ENCODE measurements at regions not wholly inside any gene's neighbourhood (a gene's known extent, or its start where the extent isn't known, plus 50 kb on each side); places are given as distances from the start of the nearest gene placed in this dataset.

DNA sequence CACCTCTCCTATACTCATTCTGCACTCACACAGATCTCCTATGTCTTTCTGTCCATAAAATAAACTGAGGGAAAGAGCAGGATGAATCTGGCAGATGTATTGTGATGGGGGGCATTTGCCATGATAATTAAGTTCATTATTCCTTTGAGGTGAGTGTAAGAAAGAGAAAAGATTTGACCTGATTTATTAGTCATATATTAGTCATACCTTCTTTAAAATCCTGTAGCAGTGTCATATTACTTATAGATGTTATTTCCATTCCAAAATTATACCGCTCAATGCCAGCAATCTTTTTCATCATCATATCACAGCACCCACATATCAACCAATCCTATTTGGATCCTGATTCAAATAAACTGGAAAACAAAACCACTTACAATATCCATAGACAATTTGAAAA lies 733.3 kb upstream of the SLC35B3 start:
- no peak for TF ChIP-seq POLR2A (IDR thresholded peaks at IDR 0.05)
- TF ChIP-seq, protein P1, sequence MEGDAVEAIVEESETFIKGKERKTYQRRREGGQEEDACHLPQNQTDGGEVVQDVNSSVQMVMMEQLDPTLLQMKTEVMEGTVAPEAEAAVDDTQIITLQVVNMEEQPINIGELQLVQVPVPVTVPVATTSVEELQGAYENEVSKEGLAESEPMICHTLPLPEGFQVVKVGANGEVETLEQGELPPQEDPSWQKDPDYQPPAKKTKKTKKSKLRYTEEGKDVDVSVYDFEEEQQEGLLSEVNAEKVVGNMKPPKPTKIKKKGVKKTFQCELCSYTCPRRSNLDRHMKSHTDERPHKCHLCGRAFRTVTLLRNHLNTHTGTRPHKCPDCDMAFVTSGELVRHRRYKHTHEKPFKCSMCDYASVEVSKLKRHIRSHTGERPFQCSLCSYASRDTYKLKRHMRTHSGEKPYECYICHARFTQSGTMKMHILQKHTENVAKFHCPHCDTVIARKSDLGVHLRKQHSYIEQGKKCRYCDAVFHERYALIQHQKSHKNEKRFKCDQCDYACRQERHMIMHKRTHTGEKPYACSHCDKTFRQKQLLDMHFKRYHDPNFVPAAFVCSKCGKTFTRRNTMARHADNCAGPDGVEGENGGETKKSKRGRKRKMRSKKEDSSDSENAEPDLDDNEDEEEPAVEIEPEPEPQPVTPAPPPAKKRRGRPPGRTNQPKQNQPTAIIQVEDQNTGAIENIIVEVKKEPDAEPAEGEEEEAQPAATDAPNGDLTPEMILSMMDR (IDR thresholded peaks at IDR 0.05) = no peak
- no peaks in the 10 kb centered on the region for H3K27me3 ChIP-seq
- H3K4me3 ChIP-seq = no peak overlapping the region
- no peaks in the 10 kb centered on the region for H3K9me3 ChIP-seq (replicated peaks in 1 of 3)
- WGBS, 4 donors = 90 to 95% (median 93%) methylated on average over 1 of the region's 1 CpG
- no peak overlapping the region for H3K27ac ChIP-seq
- intact Hi-C loops (cut with DNase I) = no loop called here
- no peaks in the 10 kb centered on the region for H3K4me1 ChIP-seq (replicated peaks in 1 of 2)
- DNase-seq = no peak
- no peaks in the 10 kb centered on the region for H3K36me3 ChIP-seq (replicated peaks in 1 of 2)

DNA sequence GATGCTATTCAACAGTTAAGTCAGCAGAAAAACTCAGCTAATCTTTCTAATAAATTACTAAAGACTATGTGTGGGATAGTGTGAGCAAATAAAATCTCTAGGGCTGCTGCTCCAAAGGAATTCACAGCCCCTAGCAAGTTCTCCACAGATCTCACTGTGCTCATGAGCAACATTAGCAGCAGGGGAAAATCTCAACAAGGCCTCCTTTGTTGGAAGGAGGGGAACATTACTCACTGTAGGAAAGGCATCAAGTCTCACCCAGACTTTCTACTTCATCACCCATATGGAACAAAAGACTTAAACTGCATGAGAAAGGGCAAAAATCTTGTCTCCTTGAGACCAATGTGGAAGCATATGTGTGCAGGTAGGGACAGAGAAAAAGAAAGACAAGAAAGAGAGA lies 726.4 kb upstream of the SLC35B3 start:
- intact Hi-C loops (cut with DNase I) = no loop called here
- no peaks in the 10 kb centered on the region for H3K36me3 ChIP-seq (replicated peaks in 1 of 2)

DNA sequence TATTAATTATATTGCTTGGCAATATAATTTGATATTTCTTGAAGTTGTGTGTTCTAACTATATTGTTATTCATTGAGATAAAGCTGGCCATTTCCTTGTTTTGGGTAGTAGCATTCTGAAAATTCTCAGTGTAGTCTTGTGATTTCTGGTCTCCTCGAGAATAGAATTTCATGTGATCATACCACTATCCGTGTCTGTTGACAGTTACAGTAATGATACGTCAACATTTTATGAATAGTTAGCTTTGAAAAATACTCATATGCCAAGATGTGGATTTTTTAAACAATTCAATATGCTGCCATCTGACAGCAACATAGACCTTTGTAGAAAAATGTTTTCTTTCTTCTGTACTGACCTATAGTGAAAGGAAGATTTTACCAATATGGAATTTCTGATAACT lies 723.7 kb upstream of the SLC35B3 start:
- no peak overlapping the region for H3K27ac ChIP-seq
- H3K9me3 ChIP-seq (replicated peaks in 1 of 3) = peaks cover 0 to 6% (median 0%) of the 10 kb centered on the region in 3 donors
- no peaks in the 10 kb centered on the region for H3K27me3 ChIP-seq
- no peak for DNase-seq
- WGBS, 4 donors = 76 to 84% (median 78%) methylated on average over 3 of the region's 3 CpGs
- no peak overlapping the region for H3K4me3 ChIP-seq
- TF ChIP-seq POLR2A (IDR thresholded peaks at IDR 0.05) = no peak
- TF ChIP-seq, protein P1 (IDR thresholded peaks at IDR 0.05) = no peak
- intact Hi-C loops (cut with DNase I) = no loop called here
- H3K4me1 ChIP-seq (replicated peaks in 1 of 2) = no peaks in the 10 kb centered on the region
- no peaks in the 10 kb centered on the region for H3K36me3 ChIP-seq (replicated peaks in 1 of 2)

More for the DNA sequence above, 726.4 kb upstream of the SLC35B3 start:
- TF ChIP-seq POLR2A (IDR thresholded peaks at IDR 0.05) = no peak
- TF ChIP-seq, protein P1 (IDR thresholded peaks at IDR 0.05) = no peak
- no peaks in the 10 kb centered on the region for H3K27me3 ChIP-seq
- H3K4me1 ChIP-seq (replicated peaks in 1 of 2) = no peaks in the 10 kb centered on the region
- H3K4me3 ChIP-seq = no peak overlapping the region
- DNase-seq = no peak
- no peak overlapping the region for H3K27ac ChIP-seq
- H3K9me3 ChIP-seq (replicated peaks in 1 of 3) = peaks cover 0 to 6% (median 0%) of the 10 kb centered on the region in 3 donors

DNA sequence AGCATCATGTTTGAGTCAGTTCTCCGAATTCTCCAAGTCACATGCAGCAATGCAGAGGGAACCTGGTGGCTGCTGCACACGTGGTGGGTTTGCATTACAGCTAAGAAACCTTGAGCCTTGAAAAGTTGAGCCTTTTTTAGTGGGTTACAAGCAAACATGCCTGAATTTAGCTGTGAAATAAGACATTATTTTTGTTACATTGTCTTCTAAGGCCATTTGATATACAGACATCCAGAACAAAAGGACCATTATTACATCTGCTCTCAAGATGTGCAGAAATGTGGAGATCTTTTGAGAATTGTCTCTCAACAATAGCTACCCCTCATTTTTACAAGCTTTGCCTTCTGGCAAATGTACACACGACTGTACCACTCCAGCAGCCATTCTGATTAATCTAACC lies 720.5 kb upstream of the SLC35B3 start:
- H3K36me3 ChIP-seq (replicated peaks in 1 of 2) = no peaks in the 10 kb centered on the region
- DNase-seq = no peak
- WGBS, 4 donors = 55 to 62% (median 57%) methylated on average over 3 of the region's 3 CpGs
- H3K27me3 ChIP-seq = no peaks in the 10 kb centered on the region
- no peaks in the 10 kb centered on the region for H3K4me1 ChIP-seq (replicated peaks in 1 of 2)
- no peaks in the 10 kb centered on the region for H3K9me3 ChIP-seq (replicated peaks in 1 of 3)
- intact Hi-C loops (cut with DNase I) = no loop called here
- no peak overlapping the region for H3K4me3 ChIP-seq
- H3K27ac ChIP-seq = no peak overlapping the region
- TF ChIP-seq POLR2A (IDR thresholded peaks at IDR 0.05) = no peak
- TF ChIP-seq, protein P1 (IDR thresholded peaks at IDR 0.05) = no peak
